Skeletal muscle tissue (tissue), 3 donors: ENCODE measurements at regions not wholly inside any gene's neighbourhood (a gene's known extent, or its start where the extent isn't known, plus 50 kb on each side); places are given as distances from the start of the nearest gene placed in this dataset.
"Not testable (repeated sequence)": the region's sequence is repeated elsewhere in the genome, so short reads cannot be mapped to it uniquely, and the experiment has no call there.

ENCODE experiments used
- H3K27ac ChIP-seq: one replicate; pipeline ENCODE4 v1.7.0; 2013; ENCODE audit warnings: mild to moderate bottlenecking, low read depth, low read length, inconsistent platforms
- H3K27me3 ChIP-seq, 3 donors: one replicate each; pipeline ENCODE4 v1.7.0; 2013; ENCODE audit warnings: low read length in 3 of 3; ENCODE audit not compliant: control insufficient read depth in 3 of 3, insufficient read depth in 3 of 3
- H3K36me3 ChIP-seq, 3 donors: one replicate each; pipeline ENCODE4 v1.7.0; 2013; ENCODE audit warnings: low read length in 3 of 3; ENCODE audit not compliant: control insufficient read depth in 3 of 3, insufficient read depth in 3 of 3
- H3K4me1 ChIP-seq, 3 donors: one replicate each; pipeline ENCODE4 v1.7.0; 2013; ENCODE audit warnings: low read length in 3 of 3, mild to moderate bottlenecking in 3 of 3; ENCODE audit not compliant: control insufficient read depth in 3 of 3, insufficient read depth in 3 of 3
- H3K4me3 ChIP-seq, 3 donors: one replicate each; pipeline ENCODE4 v1.7.0; 2013; ENCODE audit warnings: low read length in 3 of 3
- H3K9ac ChIP-seq, 3 donors: one replicate each; pipeline ENCODE4 v1.7.0; 2013; ENCODE audit warnings: low read length in 3 of 3, mild to moderate bottlenecking in 3 of 3, moderate library complexity in 2 of 3, low read depth in 1 of 3
- H3K9me3 ChIP-seq, 3 donors: one replicate each; pipeline ENCODE4 v1.7.0; 2013; ENCODE audit warnings: low read length in 3 of 3; ENCODE audit not compliant: control insufficient read depth in 3 of 3
- donor health status: Osteomylitis.

DNA sequence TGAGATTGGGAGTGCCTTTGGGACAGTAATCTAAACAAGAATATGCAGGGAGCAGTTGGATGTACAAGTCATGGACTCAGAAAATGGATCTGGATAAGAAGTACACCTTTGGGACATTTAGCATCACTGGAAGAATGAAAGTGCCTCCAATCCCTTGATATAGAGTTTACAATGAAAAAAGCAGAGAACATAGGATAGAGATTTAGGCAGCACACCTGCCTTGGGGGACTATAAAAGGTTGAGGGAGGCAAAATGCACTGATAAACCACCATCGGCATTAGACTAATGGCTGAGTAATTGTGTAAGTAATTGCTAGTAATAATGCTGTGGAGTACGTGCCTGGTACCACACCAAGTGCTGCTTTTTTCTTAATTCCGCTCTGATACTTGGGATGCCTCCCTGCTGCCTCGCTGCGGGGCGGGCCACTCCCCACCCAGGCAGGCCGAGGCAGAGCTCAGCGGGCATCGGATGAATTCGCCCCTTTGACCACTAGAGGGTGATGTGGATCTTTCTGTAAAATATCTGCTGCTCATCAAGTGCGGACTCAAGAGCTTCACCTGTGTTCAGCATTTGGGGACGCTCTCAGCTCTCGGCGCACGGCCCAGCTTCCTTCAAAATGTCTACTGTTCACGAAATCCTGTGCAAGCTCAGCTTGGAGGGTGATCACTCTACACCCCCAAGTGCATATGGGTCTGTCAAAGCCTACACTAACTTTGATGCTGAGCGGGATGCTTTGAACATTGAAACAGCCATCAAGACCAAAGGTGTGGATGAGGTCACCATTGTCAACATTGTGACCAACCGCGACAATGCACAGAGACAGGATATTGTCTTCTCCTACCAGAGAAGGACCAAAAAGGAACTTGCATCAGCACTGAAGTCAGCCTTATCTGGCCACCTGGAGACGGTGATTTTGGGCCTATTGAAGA, 99.9 kb downstream of the ANKRD18B start:
- Histone ChIP-seq H3K9ac (peak overlapping the region in 1 of 3 donors; percentile 29), H3K4me3 (no peak overlapping the region), H3K27ac (no peak overlapping the region), H3K4me1 (peaks cover 3 to 20% (median 6%) of the 10 kb centered on the region in 3 donors), H3K36me3 (no peaks in the 10 kb centered on the region), H3K27me3 (peaks cover 0 to 5% (median 0%) of the 10 kb centered on the region in 3 donors), H3K9me3 (no peaks in the 10 kb centered on the region)

DNA sequence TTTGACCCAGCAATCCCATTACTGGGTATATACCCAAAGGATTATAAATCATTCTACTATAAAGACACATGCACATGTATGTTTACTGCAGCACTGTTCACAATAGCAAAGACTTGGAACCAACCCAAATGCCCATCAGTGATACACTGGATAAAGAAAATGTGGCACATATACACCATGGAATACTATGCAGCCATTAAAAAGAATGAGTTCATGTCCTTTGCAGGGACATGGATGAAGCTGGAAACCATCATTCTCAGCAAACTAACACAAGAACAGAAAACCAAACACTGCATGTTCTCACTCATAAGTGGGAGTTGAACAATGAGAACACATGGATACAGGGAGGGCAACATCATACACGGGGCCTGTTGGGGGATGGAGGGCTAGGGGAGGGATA, 104.3 kb downstream of the ANKRD18B start:
- H3K27me3 ChIP-seq, H3K4me1 ChIP-seq, H3K36me3 ChIP-seq, H3K9me3 ChIP-seq, H3K4me3 ChIP-seq, H3K27ac ChIP-seq, H3K9ac ChIP-seq: not testable (repeated sequence)

- no peaks in the 10 kb centered on the region for H3K9me3 ChIP-seq
- H3K4me3 ChIP-seq = no peak overlapping the region
- H3K27me3 ChIP-seq = peaks cover 0 to 12% (median 0%) of the 10 kb centered on the region in 3 donors
- H3K4me1 ChIP-seq = peaks cover 0 to 6% (median 0%) of the 10 kb centered on the region in 3 donors
- no peaks in the 10 kb centered on the region for H3K36me3 ChIP-seq
- H3K9ac ChIP-seq = no peak overlapping the region
- H3K27ac ChIP-seq = no peak overlapping the region
These were observed 104.9 kb downstream of the ANKRD18B start for GRCh38 chr9:33628865-33629410.

GRCh38 chr9:33633636-33634035, 109.6 kb downstream of the ANKRD18B start:
- Histone ChIP-seq H3K27ac (no peak overlapping the region), H3K9ac (no peak overlapping the region), H3K27me3 (peaks cover 0 to 19% (median 0%) of the 10 kb centered on the region in 3 donors), H3K9me3 (no peaks in the 10 kb centered on the region), H3K4me3 (no peak overlapping the region), H3K36me3 (no peaks in the 10 kb centered on the region), H3K4me1 (peaks cover 0 to 6% (median 0%) of the 10 kb centered on the region in 3 donors)

GRCh38 chr9:33637881-33638280, 113.8 kb downstream of the ANKRD18B start:
- peaks cover 0 to 6% (median 0%) of the 10 kb centered on the region in 3 donors for H3K4me1 ChIP-seq
- H3K36me3 ChIP-seq = no peaks in the 10 kb centered on the region
- H3K9me3 ChIP-seq = no peaks in the 10 kb centered on the region
- peaks cover 0 to 21% (median 0%) of the 10 kb centered on the region in 3 donors for H3K27me3 ChIP-seq
- no peak overlapping the region for H3K27ac ChIP-seq
- H3K4me3 ChIP-seq = no peak overlapping the region
- H3K9ac ChIP-seq = no peak overlapping the region

DNA sequence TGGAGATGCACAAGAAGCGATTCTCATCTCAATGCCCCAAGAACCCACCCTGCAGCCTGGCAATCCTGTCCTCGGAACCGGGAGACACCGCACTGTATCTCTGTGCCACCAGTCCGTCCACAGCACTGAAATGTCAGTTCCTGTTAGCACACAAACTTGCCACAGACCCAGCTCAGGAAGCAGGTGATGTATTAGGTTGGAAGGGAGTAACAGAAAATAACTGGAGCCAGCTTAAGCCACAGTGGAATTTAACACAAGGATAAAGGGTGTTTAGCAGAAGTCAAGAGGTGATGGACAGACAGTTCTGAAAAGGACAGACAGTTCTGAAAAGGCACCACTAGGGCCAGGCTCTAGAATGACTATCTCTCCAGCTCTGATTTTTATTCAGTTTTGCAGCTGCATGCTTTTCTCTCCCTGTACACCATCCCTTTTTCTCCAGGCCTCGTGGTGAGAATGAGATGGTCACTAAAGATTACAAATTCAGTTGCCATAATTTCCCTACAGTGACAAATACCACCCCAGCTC, 114.4 kb downstream of the ANKRD18B start:
- H3K27me3 ChIP-seq = peaks cover 0 to 25% (median 0%) of the 10 kb centered on the region in 3 donors
- H3K4me1 ChIP-seq = peaks cover 0 to 5% (median 0%) of the 10 kb centered on the region in 3 donors

GRCh38 chr9:33645706-33646105, 121.7 kb downstream of the ANKRD18B start:
- Histone ChIP-seq H3K9me3 (no peaks in the 10 kb centered on the region), H3K27me3 (peaks cover 0 to 15% (median 0%) of the 10 kb centered on the region in 3 donors), H3K4me1 (no peaks in the 10 kb centered on the region), H3K36me3 (no peaks in the 10 kb centered on the region), H3K4me3 (no peak overlapping the region), H3K9ac (no peak overlapping the region), H3K27ac (no peak overlapping the region)

More for the DNA sequence above, 114.4 kb downstream of the ANKRD18B start:
- no peaks in the 10 kb centered on the region for H3K9me3 ChIP-seq
- no peaks in the 10 kb centered on the region for H3K36me3 ChIP-seq
- H3K27ac ChIP-seq = no peak overlapping the region
- no peak overlapping the region for H3K9ac ChIP-seq
- H3K4me3 ChIP-seq = no peak overlapping the region

GRCh38 chr9:33649463-33649862, 125.4 kb downstream of the ANKRD18B start:
- Histone ChIP-seq H3K4me1 (no peaks in the 10 kb centered on the region), H3K9ac (no peak overlapping the region), H3K4me3 (no peak overlapping the region), H3K27me3 (peaks cover 0 to 8% (median 7%) of the 10 kb centered on the region in 3 donors), H3K27ac (no peak overlapping the region), H3K9me3 (no peaks in the 10 kb centered on the region), H3K36me3 (no peaks in the 10 kb centered on the region)

DNA sequence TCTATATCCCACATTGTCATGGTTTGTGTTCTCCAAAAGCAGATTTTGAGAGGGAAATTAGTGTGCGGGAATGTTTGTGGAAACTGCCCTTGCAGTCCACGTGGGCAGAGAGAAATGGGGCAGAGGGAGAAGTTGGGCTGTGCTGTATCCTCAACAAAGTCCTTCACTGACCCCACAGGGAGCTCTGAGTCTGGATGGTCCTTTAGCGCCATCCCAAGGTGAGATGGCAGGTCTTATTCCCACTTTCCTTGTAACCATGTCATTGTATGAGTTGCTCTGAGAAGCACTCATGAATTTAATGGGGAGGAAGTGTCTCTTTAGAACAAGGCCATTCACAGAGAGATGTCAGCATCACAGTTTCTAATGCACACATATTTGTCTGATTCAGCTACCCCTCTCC, 127.1 kb downstream of the ANKRD18B start:
- Histone ChIP-seq H3K9me3 (no peaks in the 10 kb centered on the region), H3K4me1 (no peaks in the 10 kb centered on the region), H3K36me3 (no peaks in the 10 kb centered on the region), H3K27ac (no peak overlapping the region), H3K4me3 (no peak overlapping the region), H3K9ac (no peak overlapping the region), H3K27me3 (peaks cover 2 to 8% (median 7%) of the 10 kb centered on the region in 3 donors)

- Histone ChIP-seq H3K9me3 (no peaks in the 10 kb centered on the region), H3K27ac (no peak overlapping the region), H3K27me3 (peaks cover 0 to 3% (median 0%) of the 10 kb centered on the region in 3 donors), H3K4me1 (no peaks in the 10 kb centered on the region), H3K9ac (no peak overlapping the region), H3K4me3 (no peak overlapping the region), H3K36me3 (no peaks in the 10 kb centered on the region)
These were observed 135.4 kb upstream of the PRSS3 start for GRCh38 chr9:33659921-33660320.
